ENCODE measurements at regions not wholly inside any gene's neighbourhood (a gene's known extent, or its start where the extent isn't known, plus 50 kb on each side); places are given as distances from the start of the nearest gene placed in this dataset.
"Not testable (repeated sequence)": the region's sequence is repeated elsewhere in the genome, so short reads cannot be mapped to it uniquely, and the experiment has no call there.

DNA sequence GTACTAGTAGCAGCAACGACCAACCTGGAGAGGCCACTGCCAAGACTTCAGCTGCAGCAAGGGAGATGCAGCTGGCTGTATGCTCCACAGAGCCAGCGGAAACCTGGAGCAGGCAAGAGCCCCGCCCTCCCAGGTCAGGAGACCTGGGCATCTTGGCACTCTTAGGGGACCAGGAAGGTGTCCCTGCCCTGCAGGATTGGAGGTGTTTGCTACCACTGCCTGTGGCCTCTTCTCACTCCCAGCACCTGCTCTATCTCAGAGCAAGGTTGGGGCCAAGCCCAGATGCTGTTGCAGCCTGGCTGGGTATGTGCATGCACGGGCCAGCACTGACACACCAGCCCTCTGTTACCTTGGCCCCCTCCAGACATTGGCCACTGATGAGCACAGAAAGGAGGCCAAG is 1512.8 kb downstream of the REEP3 start:
- no peak for DNase-seq (ENCODE audit: low spot score)

DNA sequence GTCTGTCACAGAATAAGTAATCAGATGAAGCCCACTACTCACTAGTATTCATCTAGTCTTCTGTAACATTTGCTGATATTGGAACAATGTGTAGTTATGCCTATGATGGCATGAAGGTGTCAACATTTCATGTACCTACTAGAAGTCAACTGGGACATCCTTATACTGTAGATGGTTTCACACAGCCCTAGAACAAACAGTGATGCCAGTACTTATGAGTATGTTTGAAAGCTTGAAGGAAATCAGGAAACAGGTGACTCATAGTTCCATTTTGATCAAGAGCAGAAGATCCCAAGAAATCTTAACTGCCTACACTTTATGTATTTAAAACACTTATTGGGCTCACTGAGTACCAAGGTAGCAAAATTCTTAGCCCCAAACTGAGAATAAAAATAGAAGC is 1519.6 kb downstream of the REEP3 start:
- DNase-seq (ENCODE audit: low spot score): no peak

- DNase-seq (ENCODE audit: low spot score): no peak
Measured at GRCh38 chr10:65041307-65041706, 1520.1 kb downstream of the REEP3 start.

DNA sequence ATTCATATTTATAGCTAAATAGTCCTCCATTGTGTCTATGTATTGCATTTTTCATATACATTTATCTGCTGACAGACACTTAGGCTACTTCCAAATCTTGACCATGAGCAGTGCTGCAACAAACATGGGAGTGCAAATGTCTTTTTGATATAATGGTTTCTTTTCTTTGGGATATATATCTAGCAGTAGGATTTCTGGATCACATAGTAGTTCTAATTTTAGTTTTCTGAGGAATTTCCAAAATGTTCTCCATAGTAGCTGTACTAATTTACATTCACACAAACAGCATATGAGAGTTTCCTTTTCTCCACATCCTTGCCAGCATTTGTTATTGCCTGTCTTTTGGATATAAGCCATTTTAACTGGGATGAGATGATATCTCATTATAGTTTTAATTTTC is 1521.3 kb downstream of the REEP3 start:
- DNase-seq (ENCODE audit: low spot score): no peak

GRCh38 chr10:65046831-65047230 is 1525.6 kb downstream of the REEP3 start:
- DNase-seq (ENCODE audit: low spot score): no peak

- not testable (repeated sequence) for DNase-seq (ENCODE audit: low spot score)
Measured at GRCh38 chr10:65052111-65052510, 1530.9 kb downstream of the REEP3 start.

DNA sequence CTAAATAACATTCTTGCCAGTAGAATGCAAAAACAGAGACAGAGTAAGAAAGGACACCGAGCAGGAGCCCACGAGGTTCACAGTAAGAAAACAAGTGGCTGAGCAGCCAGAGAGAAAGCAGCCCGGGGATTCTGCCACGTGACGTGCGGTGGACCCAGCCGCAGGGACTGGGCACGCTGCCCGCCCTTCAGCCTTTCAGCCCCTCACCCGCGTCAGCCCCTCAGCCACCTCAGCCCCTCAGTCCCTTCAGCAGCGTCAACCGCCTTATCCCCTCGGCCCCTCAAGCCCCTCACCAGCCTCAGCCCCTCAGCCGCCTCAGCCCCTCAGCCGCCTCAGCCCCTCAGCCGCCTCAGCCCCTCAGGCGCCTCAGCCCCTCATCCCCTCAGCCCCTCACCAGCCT is 1532.2 kb downstream of the REEP3 start:
- not testable (repeated sequence) for DNase-seq (ENCODE audit: low spot score)

GRCh38 chr10:65053831-65054351 is 1532.7 kb downstream of the REEP3 start:
- DNase-seq (ENCODE audit: low spot score): not testable (repeated sequence)

- DNase-seq (ENCODE audit: low spot score): not testable (repeated sequence)
Measured at GRCh38 chr10:65054701-65055100, 1533.5 kb downstream of the REEP3 start.

DNA sequence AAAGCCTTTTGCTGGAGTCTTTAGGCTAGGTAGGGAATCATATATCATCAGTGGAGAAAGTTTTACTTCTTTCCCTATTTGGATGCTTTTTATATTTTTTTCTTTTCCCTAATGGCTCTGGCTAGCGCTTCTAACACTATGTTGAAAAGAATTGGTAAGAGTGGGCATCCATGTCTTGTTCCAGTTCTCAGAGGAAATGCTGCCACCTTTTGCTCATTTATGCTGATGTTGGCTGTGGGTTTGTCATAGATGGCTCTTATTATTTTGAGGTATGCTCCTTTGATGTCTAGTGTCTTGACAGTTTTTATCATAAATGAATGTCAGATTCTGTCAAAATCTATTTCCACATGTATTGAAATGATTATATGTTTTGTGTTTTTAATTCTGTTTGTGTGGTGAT is 1544.1 kb downstream of the REEP3 start:
- no peak for DNase-seq (ENCODE audit: low spot score)

GRCh38 chr10:65083222-65083621 is 1562.0 kb downstream of the REEP3 start:
- DNase-seq (ENCODE audit: low spot score): no peak

DNA sequence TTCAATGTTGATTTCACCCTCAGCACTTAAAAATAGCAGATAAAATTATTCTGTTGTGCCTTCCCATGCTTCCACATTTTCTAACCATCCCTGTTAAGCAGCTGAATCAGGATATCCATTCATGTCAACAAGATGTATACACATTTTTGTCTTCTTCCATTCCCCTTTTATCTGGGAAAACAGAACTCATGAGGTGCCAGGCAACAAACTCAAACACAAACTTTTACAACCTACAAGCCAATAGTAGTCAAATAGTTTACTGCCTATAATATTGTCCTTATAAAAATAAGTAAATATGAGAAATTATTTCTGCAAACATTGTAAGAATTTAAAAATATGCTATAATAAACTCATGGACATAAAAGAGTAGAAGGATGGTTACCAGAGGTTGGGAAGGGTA is 1569.8 kb downstream of the REEP3 start:
- no peak for DNase-seq (ENCODE audit: low spot score)

- DNase-seq (ENCODE audit: low spot score): no peak
Measured at GRCh38 chr10:65100146-65100545, 1578.9 kb downstream of the REEP3 start.

- DNase-seq (ENCODE audit: low spot score): not testable (repeated sequence)
Measured at GRCh38 chr10:65100881-65101280, 1579.7 kb downstream of the REEP3 start.

GRCh38 chr10:65110009-65110408 is 1588.8 kb downstream of the REEP3 start:
- no peak for DNase-seq (ENCODE audit: low spot score)

- not testable (repeated sequence) for DNase-seq (ENCODE audit: low spot score)
Measured at GRCh38 chr10:65111059-65111458, 1589.9 kb downstream of the REEP3 start.

DNA sequence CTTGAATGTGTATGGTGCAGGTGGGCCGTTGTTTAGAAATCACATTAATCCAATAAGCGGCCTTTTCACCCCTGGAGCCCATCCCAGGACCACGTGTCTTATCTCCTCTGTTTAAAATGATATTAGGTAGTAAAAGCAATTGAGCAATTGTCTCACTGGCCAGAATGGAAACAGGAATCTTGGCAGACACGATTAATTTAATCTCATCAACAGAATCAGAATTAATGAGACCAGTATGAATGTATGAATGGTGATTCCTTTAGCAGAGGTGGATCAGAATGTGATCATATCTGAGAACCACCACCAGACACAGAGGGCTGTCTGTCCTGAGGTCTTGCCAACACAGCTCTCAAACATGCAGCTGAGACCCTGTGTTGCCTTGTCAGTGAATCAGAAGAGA is 1591.4 kb downstream of the REEP3 start:
- no peak for DNase-seq (ENCODE audit: low spot score)

DNA sequence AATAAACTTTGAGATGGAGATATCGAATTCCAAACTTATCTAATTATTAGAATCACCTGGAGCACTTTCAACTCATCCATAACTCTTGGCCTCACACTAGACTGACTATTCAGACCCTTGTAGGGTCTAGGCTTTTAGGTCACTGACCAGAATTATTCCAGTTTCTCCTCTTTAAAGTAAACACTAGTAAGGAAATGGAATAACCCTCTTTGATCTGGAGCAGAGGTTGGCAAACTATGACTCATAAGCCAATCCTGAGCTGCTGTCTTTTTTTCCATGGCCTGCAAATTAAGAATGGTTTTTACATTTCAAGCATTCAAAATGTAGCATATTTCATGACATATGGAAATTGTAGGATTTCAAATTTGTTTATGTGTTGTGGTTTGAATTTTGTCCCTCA is 1601.9 kb downstream of the REEP3 start:
- no peak for DNase-seq (ENCODE audit: low spot score)

- DNase-seq (ENCODE audit: low spot score): no peak
Measured at GRCh38 chr10:65125212-65125611, 1604.0 kb downstream of the REEP3 start.

GRCh38 chr10:65126288-65126687 is 1605.1 kb downstream of the REEP3 start:
- DNase-seq (ENCODE audit: low spot score): no peak

DNA sequence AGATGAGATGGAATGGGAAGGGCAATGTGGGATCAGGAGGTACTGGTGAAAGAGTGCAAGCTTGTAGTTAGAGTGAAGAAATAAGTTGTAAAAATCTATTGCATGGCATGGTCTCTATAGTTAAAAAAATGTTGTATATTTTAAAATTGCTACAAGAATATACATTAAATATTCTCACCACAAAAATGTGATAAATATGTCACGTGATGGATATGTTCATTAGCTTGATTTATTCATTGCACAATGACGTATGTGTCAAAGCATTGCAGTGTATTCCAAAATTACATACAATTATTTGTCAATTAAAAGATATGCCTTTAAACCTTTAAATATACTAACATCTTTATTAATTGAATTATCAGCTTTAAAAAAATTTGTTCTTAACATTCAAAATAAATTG is 1607.1 kb downstream of the REEP3 start:
- DNase-seq (ENCODE audit: low spot score): no peak

- DNase-seq (ENCODE audit: low spot score): no peak
Measured at GRCh38 chr10:65130162-65130758, 1609.1 kb downstream of the REEP3 start.

GRCh38 chr10:65133652-65134051 is 1612.5 kb downstream of the REEP3 start:
- no peak for DNase-seq (ENCODE audit: low spot score)

DNA sequence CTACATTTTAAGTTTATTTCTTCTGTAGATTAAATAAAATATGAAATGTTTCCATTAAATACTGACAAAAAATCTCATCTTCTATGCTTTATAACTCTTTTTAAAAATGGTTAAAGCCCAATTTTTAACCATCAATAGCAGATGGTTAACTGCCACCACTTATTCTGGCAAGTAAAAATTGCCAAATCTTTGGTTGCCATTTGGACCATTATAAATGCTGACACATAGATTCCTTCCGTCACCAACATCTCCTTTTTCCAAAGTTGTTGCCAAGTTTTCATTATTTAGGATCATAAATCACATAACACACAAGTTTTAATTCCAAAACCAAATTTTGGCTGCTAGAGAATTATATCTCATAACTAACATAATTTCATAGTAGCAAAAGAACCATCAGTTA is 1614.3 kb downstream of the REEP3 start:
- no peak for DNase-seq (ENCODE audit: low spot score)
